ENCODE measurements at regions not wholly inside any gene's neighbourhood (a gene's known extent, or its start where the extent isn't known, plus 50 kb on each side); places are given as distances from the start of the nearest gene placed in this dataset.

DNA sequence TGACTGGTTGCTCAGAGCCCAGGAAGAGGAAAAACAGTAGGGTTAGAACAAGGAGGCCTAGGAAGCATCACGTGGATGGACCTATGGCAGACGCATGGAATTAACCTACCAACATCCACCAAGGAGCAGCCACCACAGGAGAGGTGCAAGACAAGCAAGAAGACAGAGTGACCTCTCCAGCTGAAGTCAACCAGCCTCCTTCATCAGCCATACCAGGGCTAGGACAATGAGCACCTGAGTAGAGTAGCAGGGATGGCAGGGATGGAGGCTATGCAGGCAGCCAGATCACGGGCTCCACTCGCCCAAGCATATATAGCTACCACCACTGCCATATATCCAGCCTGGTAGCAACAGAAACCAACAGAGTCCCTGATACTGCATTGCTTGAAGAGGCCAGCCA is 202.1 kb upstream of the B3GAT1 start:
- ATAC-seq, result no peak
- Histone ChIP-seq H3K4me1 (no peaks in the 10 kb centered on the region), H3K27me3 (peaks cover 12% of the 10 kb centered on the region), H3K9me3 (no peaks in the 10 kb centered on the region), H3K27ac (no peak overlapping the region), H3K36me3 (no peaks in the 10 kb centered on the region), H3K4me3 (no peak overlapping the region)
- WGBS, 2 donors (ENCODE audit: low coverage in 1 of 2), result 87 to 90% methylated on average over 3 of the region's 4 CpGs
- TF ChIP-seq POLR2AphosphoS5 (IDR thresholded peaks at IDR 0.05) (no peak), CTCF (IDR thresholded peaks at IDR 0.05) (no peak), EP300 (IDR thresholded peaks at IDR 0.05) (no peak), POLR2A (IDR thresholded peaks at IDR 0.05) (no peak)

DNA sequence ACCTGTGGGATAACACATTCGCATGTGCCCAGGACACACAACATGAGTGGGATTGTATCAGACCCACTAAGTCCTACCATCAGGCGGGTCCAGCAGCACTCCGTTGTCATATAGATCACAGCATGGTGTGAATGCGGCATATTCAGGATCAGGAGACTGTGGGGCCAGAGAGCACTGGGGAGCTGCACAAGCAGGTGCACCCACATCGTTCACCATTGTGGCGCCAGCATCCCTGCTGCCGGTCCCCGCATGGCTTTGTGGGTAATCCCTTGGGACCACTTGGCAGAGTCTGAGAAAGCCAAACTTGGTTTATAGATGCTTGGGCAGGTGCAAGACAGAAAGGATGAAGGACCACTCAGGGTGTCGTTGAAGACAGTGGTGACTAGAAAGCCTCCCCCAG is 201.6 kb upstream of the B3GAT1 start:
- Histone ChIP-seq H3K9me3 (no peaks in the 10 kb centered on the region), H3K27me3 (peaks cover 12% of the 10 kb centered on the region), H3K36me3 (no peaks in the 10 kb centered on the region), H3K4me3 (no peak overlapping the region), H3K4me1 (no peaks in the 10 kb centered on the region), H3K27ac (no peak overlapping the region)
- 75 to 92% methylated on average over 2 to 4 of the region's 9 CpGs for WGBS, 2 donors (ENCODE audit: low coverage in 1 of 2)
- no peak for ATAC-seq
- TF ChIP-seq EP300 (IDR thresholded peaks at IDR 0.05) (no peak), CTCF (IDR thresholded peaks at IDR 0.05) (no peak), POLR2A (IDR thresholded peaks at IDR 0.05) (no peak), POLR2AphosphoS5 (IDR thresholded peaks at IDR 0.05) (no peak)

DNA sequence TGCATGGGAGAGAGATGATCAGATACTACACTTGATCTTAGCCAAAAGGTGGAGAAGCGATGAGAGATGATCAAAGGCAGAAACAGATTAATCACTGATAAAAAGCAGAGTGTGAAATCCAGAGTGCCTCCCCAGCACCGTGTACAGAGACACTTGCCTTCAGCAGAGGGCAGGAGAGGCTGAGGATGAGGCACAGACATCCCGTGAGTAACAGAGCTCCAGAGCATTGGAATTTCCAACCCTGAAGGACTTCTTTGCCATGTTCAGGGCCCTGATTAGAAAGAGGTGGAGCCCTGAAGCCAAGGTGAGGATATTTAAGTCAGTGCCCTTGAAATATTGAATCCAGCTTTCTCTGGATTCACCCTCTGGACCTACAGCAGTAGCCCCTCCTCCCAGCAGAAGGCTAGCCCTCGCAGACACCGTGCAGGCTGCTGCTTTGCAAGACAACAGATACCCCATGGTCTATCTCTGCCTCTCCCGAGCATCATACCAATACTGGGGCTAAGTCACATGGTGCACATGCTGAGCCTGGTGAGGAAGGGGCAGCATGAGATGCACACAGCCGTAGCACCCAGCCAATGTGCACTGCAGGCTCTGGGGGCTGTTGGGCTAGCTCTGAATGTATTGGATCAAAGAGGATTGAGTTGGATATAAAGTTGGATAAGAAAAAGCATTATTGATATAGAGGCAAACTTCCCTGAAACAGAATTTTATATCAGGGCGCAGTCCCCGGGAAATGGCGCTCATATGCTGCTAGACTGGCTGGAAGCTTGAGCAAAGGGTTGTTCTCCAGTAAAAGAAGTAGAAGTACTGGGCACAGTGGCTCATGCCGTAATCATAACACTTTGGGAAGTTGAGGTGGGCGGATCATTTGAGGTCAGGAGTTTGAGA is 200.3 kb upstream of the B3GAT1 start:
- 68 to 79% methylated on average over 9 to 12 of the region's 12 CpGs for WGBS, 2 donors (ENCODE audit: low coverage in 1 of 2)
- H3K4me1 ChIP-seq, result no peaks in the 10 kb centered on the region
- no peaks in the 10 kb centered on the region for H3K36me3 ChIP-seq
- ATAC-seq, result no peak
- H3K9me3 ChIP-seq, result no peaks in the 10 kb centered on the region
- no peak overlapping the region for H3K4me3 ChIP-seq
- H3K27ac ChIP-seq, result no peak overlapping the region
- peaks cover 12% of the 10 kb centered on the region for H3K27me3 ChIP-seq
- TF ChIP-seq POLR2A (IDR thresholded peaks at IDR 0.05) (no peak), CTCF (IDR thresholded peaks at IDR 0.05) (no peak), EP300 (IDR thresholded peaks at IDR 0.05) (no peak), POLR2AphosphoS5 (IDR thresholded peaks at IDR 0.05) (no peak)

GRCh38 chr11:134611537-134611936 is 199.5 kb upstream of the B3GAT1 start:
- 74 to 100% methylated on average over 1 to 3 of the region's 8 CpGs for WGBS, 2 donors (ENCODE audit: low coverage in 1 of 2)
- no peaks in the 10 kb centered on the region for H3K4me1 ChIP-seq

More at GRCh38 chr11:134611537-134611936, 199.5 kb upstream of the B3GAT1 start:
- Histone ChIP-seq H3K4me3 (no peak overlapping the region), H3K36me3 (no peaks in the 10 kb centered on the region), H3K27me3 (peaks cover 12% of the 10 kb centered on the region), H3K9me3 (no peaks in the 10 kb centered on the region), H3K27ac (no peak overlapping the region)
- ATAC-seq, result no peak
- TF ChIP-seq EP300 (IDR thresholded peaks at IDR 0.05) (no peak), CTCF (IDR thresholded peaks at IDR 0.05) (no peak), POLR2A (IDR thresholded peaks at IDR 0.05) (no peak), POLR2AphosphoS5 (IDR thresholded peaks at IDR 0.05) (no peak)
